ENCODE measurements at regions not wholly inside any gene's neighbourhood (a gene's known extent, or its start where the extent isn't known, plus 50 kb on each side); places are given as distances from the start of the nearest gene placed in this dataset.

GRCh38 chr4:154018659-154019058 is 229.8 kb upstream of the SFRP2 start:
- no peak for TF ChIP-seq CTCF (IDR thresholded peaks at IDR 0.05)
- no peak for TF ChIP-seq EZH2 (IDR thresholded peaks at IDR 0.05; ENCODE audit: borderline replicate concordance, insufficient read depth, low read depth, low read length, poor library complexity, severe bottlenecking)
